ENCODE measurements at regions not wholly inside any gene's neighbourhood (a gene's known extent, or its start where the extent isn't known, plus 50 kb on each side); places are given as distances from the start of the nearest gene placed in this dataset.

DNA sequence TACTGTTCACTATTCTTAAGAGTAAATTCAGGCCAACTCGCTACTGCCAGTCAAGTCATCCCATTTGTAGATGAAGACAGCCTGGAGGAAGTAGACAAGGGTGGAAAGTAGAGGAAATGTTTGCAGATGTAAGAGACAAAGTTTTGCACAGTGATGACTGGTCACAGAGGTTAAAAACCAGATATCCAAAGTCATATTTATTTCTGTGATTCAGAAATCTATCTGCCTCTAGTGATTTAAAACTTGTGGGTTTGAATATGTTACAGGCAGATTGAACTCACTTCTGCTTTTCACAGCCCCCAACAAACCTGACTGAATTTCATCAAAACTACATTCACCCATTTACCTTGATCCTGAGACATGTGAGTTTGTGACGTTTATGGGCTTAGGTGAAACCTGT, 484.7 kb upstream of the C1orf87 start:
- intact Hi-C loops (cut with DNase I), result no loop called here
- Histone ChIP-seq H3K4me3 (no peak overlapping the region), H3K9ac (ENCODE audit: low read depth in 2 of 2, low read length in 2 of 2) (no peak overlapping the region), H3K27me3 (no peaks in the 10 kb centered on the region), H3K27ac (no peak overlapping the region), H3K4me1 (no peaks in the 10 kb centered on the region), H3K36me3 (no peaks in the 10 kb centered on the region), H3K9me3 (no peaks in the 10 kb centered on the region)
- TF ChIP-seq, protein P1, sequence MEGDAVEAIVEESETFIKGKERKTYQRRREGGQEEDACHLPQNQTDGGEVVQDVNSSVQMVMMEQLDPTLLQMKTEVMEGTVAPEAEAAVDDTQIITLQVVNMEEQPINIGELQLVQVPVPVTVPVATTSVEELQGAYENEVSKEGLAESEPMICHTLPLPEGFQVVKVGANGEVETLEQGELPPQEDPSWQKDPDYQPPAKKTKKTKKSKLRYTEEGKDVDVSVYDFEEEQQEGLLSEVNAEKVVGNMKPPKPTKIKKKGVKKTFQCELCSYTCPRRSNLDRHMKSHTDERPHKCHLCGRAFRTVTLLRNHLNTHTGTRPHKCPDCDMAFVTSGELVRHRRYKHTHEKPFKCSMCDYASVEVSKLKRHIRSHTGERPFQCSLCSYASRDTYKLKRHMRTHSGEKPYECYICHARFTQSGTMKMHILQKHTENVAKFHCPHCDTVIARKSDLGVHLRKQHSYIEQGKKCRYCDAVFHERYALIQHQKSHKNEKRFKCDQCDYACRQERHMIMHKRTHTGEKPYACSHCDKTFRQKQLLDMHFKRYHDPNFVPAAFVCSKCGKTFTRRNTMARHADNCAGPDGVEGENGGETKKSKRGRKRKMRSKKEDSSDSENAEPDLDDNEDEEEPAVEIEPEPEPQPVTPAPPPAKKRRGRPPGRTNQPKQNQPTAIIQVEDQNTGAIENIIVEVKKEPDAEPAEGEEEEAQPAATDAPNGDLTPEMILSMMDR (IDR thresholded peaks at IDR 0.05), result no peak
- no peak for DNase-seq

DNA sequence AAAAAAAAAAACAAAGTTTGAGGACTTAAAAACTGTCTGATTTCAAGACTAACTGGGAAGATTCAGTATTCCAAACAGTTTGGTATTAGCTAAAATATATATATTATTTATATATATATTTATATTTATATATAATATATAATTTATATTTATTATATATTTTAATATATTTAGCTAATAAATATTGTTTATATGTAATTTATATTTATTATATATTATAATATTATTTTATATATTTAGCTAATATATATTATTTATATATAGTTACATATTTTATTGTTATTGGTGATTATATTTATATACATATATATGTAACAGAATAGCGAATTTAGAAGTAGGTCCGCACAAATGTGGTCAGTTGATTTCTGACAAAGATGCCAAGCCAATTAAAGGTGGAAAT, 480.2 kb upstream of the C1orf87 start:
- H3K4me1 ChIP-seq, result no peaks in the 10 kb centered on the region
- H3K36me3 ChIP-seq, result no peaks in the 10 kb centered on the region
- no peaks in the 10 kb centered on the region for H3K9me3 ChIP-seq
- no peak overlapping the region for H3K4me3 ChIP-seq
- no peak for DNase-seq
- no peak overlapping the region for H3K27ac ChIP-seq
- intact Hi-C loops (cut with DNase I), result no loop called here
- TF ChIP-seq, protein P1 (IDR thresholded peaks at IDR 0.05), result no peak
- no peaks in the 10 kb centered on the region for H3K27me3 ChIP-seq
- no peak overlapping the region for H3K9ac ChIP-seq (ENCODE audit: low read depth in 2 of 2, low read length in 2 of 2)

DNA sequence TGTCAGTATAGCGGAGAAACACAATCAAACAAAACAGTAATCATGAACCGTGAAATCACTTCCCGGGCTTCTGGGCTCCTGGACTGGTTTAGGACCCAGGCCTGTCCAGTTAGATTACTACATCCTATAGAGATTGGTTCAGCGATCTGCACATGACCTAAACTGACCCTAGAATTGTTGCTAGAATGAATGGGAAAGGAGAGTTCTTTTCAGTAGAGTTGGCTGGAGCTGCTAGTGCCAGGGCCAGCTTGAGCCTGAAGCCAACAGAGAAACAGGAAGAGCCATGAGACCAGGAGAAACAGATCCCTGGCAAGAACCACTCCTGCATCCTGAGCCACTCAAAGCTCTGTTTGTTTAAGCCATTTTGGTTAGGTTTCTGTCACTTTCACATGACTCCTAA, 474.3 kb upstream of the C1orf87 start:
- intact Hi-C loops (cut with DNase I), result no loop called here
- Histone ChIP-seq H3K36me3 (no peaks in the 10 kb centered on the region), H3K27ac (no peak overlapping the region), H3K4me3 (no peak overlapping the region), H3K9me3 (no peaks in the 10 kb centered on the region), H3K27me3 (no peaks in the 10 kb centered on the region), H3K4me1 (no peaks in the 10 kb centered on the region), H3K9ac (ENCODE audit: low read depth in 2 of 2, low read length in 2 of 2) (no peak overlapping the region)
- TF ChIP-seq, protein P1 (IDR thresholded peaks at IDR 0.05), result no peak
- DNase-seq, result no peak

DNA sequence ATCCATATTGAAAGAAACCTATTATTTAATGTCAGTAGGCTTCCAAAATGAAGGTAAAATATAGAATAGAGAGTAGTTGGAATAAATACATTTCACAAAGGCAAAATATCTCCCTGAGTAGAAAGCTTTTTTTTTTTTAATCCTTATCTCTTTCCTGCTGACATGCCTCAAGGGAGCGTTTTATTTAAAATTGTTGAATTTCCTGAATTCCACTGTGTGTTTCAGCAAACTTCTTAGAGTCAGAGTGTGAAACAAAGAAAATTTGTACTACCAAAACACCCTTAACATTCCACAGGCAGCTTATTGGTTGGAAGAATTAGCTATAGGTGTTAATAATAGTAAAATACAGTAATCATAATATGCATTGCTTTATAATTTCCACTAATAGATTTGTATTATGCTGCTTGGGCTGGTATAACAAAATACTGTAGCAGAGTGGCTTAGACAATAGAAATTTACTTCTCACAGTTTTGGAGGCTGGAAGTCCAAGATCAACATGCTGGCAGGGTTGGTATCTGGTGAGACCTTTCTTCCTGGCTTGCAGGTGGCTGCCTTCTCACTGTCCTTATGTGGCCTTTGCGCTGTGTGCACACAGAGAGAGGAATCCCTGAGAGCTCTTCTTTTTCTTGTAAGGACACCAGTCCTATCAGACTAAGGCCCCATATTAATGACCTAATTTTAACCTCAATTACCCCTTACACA, 468.4 kb upstream of the C1orf87 start:
- Histone ChIP-seq H3K4me3 (no peak overlapping the region), H3K27ac (no peak overlapping the region), H3K36me3 (no peaks in the 10 kb centered on the region), H3K9me3 (no peaks in the 10 kb centered on the region), H3K9ac (ENCODE audit: low read depth in 2 of 2, low read length in 2 of 2) (no peak overlapping the region), H3K4me1 (no peaks in the 10 kb centered on the region), H3K27me3 (no peaks in the 10 kb centered on the region)
- TF ChIP-seq, protein P1 (IDR thresholded peaks at IDR 0.05), result no peak
- DNase-seq, result no peak
- intact Hi-C loops (cut with DNase I), result no loop called here

DNA sequence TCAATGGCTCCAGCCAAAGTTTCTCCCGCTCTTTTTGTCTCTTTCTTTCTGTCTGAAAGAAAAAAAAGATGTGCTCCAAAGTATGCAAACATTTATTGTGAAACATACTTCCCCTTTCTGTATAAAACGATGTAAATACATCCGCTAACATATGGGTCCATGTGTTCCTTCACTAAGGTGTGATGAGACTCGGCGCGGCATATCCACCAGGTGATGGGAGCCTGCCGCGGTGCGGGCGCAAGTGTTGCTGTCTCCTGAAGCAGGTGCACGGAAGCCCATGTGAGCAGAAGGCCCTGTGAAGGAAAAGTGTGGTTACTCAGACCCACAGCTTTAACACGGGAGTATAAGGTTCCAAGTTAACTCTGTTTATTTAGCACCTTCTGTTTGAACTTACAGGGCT, 466.6 kb upstream of the C1orf87 start:
- Histone ChIP-seq H3K36me3 (no peaks in the 10 kb centered on the region), H3K9ac (ENCODE audit: low read depth in 2 of 2, low read length in 2 of 2) (no peak overlapping the region), H3K27ac (no peak overlapping the region), H3K27me3 (no peaks in the 10 kb centered on the region), H3K4me3 (no peak overlapping the region), H3K4me1 (no peaks in the 10 kb centered on the region), H3K9me3 (no peaks in the 10 kb centered on the region)
- TF ChIP-seq, protein P1 (IDR thresholded peaks at IDR 0.05), result no peak
- intact Hi-C loops (cut with DNase I), result no loop called here
- no peak for DNase-seq
